MCF 10A (cell line): ENCODE measurements at regions not wholly inside any gene's neighbourhood (a gene's known extent, or its start where the extent isn't known, plus 50 kb on each side); places are given as distances from the start of the nearest gene placed in this dataset.

Experiments
- BruUV-seq: library from RNA; stranded (reverse); fragments of 400-500 nt; replicated peaks from 2 replicates; lab custom pipeline; 2021; lab: Mats Ljungman, UMichigan
- CTCF ChIA-PET: fragments of 300-600 bp; sonication (Branson Sonifier 250); formaldehyde crosslinking; extraction: SDS; loops from one replicate; lab custom pipeline; 2021; ENCODE audit warnings: antibody characterized with exemption, inconsistent platforms; lab: Yijun Ruan, JAX
- POLR2A ChIA-PET: fragments of 300-600, 350-650 bp; sonication (Branson Sonifier 250); formaldehyde crosslinking; extraction: SDS; loops from one replicate; lab custom pipeline; 2020; ENCODE audit warnings: antibody characterized with exemption, inconsistent platforms; lab: Yijun Ruan, JAX
- DNase-seq: peaks from one replicate; pipeline ENCODE4 v3.0.0-alpha.2; 2018; ENCODE audit not compliant: unreplicated experiment
- H3K27ac Mint-ChIP-seq: one replicate; pipeline ENCODE4 v1.8.0; 2022; ENCODE audit warnings: mild to moderate bottlenecking, low read depth, mixed read lengths; ENCODE audit not compliant: unreplicated experiment
- H3K27me3 Mint-ChIP-seq: one replicate; pipeline ENCODE4 v1.8.0; 2022; ENCODE audit warnings: mixed read lengths; ENCODE audit not compliant: insufficient read depth, unreplicated experiment
- H3K36me3 Mint-ChIP-seq: one replicate; pipeline ENCODE4 v1.8.0; 2022; ENCODE audit warnings: mild to moderate bottlenecking, moderate library complexity, mixed read lengths; ENCODE audit not compliant: insufficient read depth, unreplicated experiment
- H3K4me1 Mint-ChIP-seq: one replicate; pipeline ENCODE4 v1.8.0; 2022; ENCODE audit warnings: mixed read lengths; ENCODE audit not compliant: insufficient read depth, unreplicated experiment
- H3K4me3 Mint-ChIP-seq: one replicate; pipeline ENCODE4 v1.8.0; 2022; ENCODE audit warnings: mild to moderate bottlenecking, moderate library complexity, mixed read lengths; ENCODE audit not compliant: unreplicated experiment
- H3K9me3 Mint-ChIP-seq: one replicate; pipeline ENCODE4 v1.8.0; 2022; ENCODE audit warnings: mixed read lengths; ENCODE audit not compliant: unreplicated experiment
- CTCF ChIP-seq: fragments of 200-600 bp; IDR thresholded peaks from one replicate; pipeline ENCODE4 v1.8.0; 2022; ENCODE audit warnings: antibody characterized with exemption, mild to moderate bottlenecking; ENCODE audit not compliant: unreplicated experiment
- intact Hi-C: fragments of 100-400 bp; cut with micrococcal nuclease; formaldehyde crosslinking; loops from 2 replicates; pipeline ENCODE4 v1.14.1; 2022

GRCh38 chr21:31511258-31511657 lies 148.2 kb upstream of the SOD1 start:
- DNase-seq = no peak
- ChIA-PET CTCF (no interaction called here), POLR2A (no interaction called here)
- Mint-ChIP-seq H3K27me3 (no peaks in the 10 kb centered on the region), H3K9me3 (no peaks in the 10 kb centered on the region), H3K36me3 (no peaks in the 10 kb centered on the region), H3K4me3 (no peak overlapping the region), H3K4me1 (peaks cover 10% of the 10 kb centered on the region), H3K27ac (no peak overlapping the region)
- BruUV-seq = no TSS peak
- intact Hi-C loops = no loop called here
- no peak for TF ChIP-seq CTCF

GRCh38 chr21:31509194-31510017 lies 150.1 kb upstream of the SOD1 start:
- DNase-seq = peak; percentile 82
- Mint-ChIP-seq H3K27ac (no peak overlapping the region), H3K27me3 (no peaks in the 10 kb centered on the region), H3K9me3 (no peaks in the 10 kb centered on the region), H3K36me3 (no peaks in the 10 kb centered on the region), H3K4me3 (no peak overlapping the region), H3K4me1 (peaks cover 10% of the 10 kb centered on the region)
- intact Hi-C loops = no loop called here
- POLR2A ChIA-PET = no interaction called here
- CTCF ChIA-PET = no interaction called here
- BruUV-seq = no TSS peak
- peak; percentile 65 for TF ChIP-seq CTCF

- ChIA-PET CTCF (interaction anchor here (1.0 kb wide), 1 partner anchor 29 kb away, joined by 3 read pairs; no protein-coding TSS in a partner anchor), POLR2A (no interaction called here)
- intact Hi-C loops = no loop called here
- no peaks in the 10 kb centered on the region for H3K27me3 Mint-ChIP-seq
- BruUV-seq = no TSS peak
- no peak overlapping the region for H3K4me3 Mint-ChIP-seq
- no peak for DNase-seq
- H3K4me1 Mint-ChIP-seq = peaks cover 10% of the 10 kb centered on the region
- TF ChIP-seq CTCF = no peak
- no peaks in the 10 kb centered on the region for H3K9me3 Mint-ChIP-seq
- H3K36me3 Mint-ChIP-seq = no peaks in the 10 kb centered on the region
- no peak overlapping the region for H3K27ac Mint-ChIP-seq
Measured at GRCh38 chr21:31505975-31506374, 153.5 kb upstream of the SOD1 start.

- peaks cover under 1% of the 10 kb centered on the region for H3K4me1 Mint-ChIP-seq
- ChIA-PET CTCF (interaction anchor here (0.6 kb wide), 1 partner anchor 8 kb away, joined by 3 read pairs; no protein-coding TSS in a partner anchor), POLR2A (no interaction called here)
- no peak for DNase-seq
- no peaks in the 10 kb centered on the region for H3K9me3 Mint-ChIP-seq
- no peak for TF ChIP-seq CTCF
- no peaks in the 10 kb centered on the region for H3K36me3 Mint-ChIP-seq
- intact Hi-C loops = no loop called here
- H3K4me3 Mint-ChIP-seq = no peak overlapping the region
- H3K27ac Mint-ChIP-seq = no peak overlapping the region
- BruUV-seq = no TSS peak
- H3K27me3 Mint-ChIP-seq = no peaks in the 10 kb centered on the region
Measured at GRCh38 chr21:31503939-31504338, 155.6 kb upstream of the SOD1 start.
